ENCODE measurements at regions not wholly inside any gene's neighbourhood (a gene's known extent, or its start where the extent isn't known, plus 50 kb on each side); places are given as distances from the start of the nearest gene placed in this dataset.

DNA sequence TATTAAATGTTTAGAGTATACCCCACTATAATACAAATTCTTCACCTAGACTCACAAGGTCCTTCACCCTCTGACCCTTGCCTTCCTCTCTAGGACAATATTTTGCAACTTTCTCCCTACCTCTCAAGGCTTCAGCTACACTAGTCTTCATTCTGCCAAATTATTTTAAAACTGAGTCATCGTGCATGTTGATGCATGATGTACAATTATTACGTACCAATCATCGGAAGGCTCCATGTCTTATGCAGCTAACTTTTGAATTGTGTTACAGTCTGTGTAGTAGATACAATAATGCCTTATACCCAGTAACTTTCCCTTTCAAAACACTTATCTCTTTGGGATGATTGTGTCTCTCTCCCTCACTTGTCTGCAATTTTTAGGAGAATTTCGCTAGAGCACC, 98.5 kb upstream of the ROBO2 start:
- TF ChIP-seq EZH2 (optimal IDR thresholded peaks at IDR 0.05; ENCODE audit: low read depth, low read length) = no peak
- no peak for TF ChIP-seq CTCF (IDR thresholded peaks at IDR 0.05; ENCODE audit: low read length)
